ENCODE measurements at regions not wholly inside any gene's neighbourhood (a gene's known extent, or its start where the extent isn't known, plus 50 kb on each side); places are given as distances from the start of the nearest gene placed in this dataset.
"Not testable (repeated sequence)": the region's sequence is repeated elsewhere in the genome, so short reads cannot be mapped to it uniquely, and the experiment has no call there.

DNA sequence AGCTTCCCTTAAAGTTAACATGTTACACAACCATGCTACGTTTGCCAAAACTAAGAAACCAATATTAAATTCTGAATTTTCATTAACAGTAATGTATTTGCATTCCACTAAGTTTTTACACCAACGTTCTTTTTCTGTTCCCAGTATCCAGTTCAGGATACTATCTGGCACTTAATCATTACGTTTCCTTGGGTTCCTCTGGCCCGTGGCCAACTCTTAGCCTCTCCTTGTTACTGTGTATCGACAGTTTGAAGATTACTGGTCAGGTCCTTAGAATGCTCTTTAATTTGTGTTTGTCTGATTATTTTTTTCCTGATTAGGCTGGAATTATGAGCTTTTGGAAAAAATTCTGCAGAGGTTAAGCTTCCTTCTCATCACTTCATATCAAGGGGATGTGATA lies 95.5 kb downstream of the GOLGA8K start:
- not testable (repeated sequence) for H3K27me3 ChIP-seq (ENCODE audit: control insufficient read depth, insufficient read depth, low read length); H3K36me3 ChIP-seq (ENCODE audit: control insufficient read depth, insufficient read depth, low read length); H3K27ac ChIP-seq (ENCODE audit: low read length); DNase-seq (ENCODE audit: low read depth, low spot score); H3K4me3 ChIP-seq (ENCODE audit: low read length); H3K4me1 ChIP-seq (ENCODE audit: control insufficient read depth, insufficient read depth, low read length); H3K9me3 ChIP-seq (ENCODE audit: control insufficient read depth, insufficient read depth, low read length)
- WGBS (ENCODE audit: insufficient coverage, insufficient read length) = no CpG with 5 or more reads among the region's 5 CpGs

DNA sequence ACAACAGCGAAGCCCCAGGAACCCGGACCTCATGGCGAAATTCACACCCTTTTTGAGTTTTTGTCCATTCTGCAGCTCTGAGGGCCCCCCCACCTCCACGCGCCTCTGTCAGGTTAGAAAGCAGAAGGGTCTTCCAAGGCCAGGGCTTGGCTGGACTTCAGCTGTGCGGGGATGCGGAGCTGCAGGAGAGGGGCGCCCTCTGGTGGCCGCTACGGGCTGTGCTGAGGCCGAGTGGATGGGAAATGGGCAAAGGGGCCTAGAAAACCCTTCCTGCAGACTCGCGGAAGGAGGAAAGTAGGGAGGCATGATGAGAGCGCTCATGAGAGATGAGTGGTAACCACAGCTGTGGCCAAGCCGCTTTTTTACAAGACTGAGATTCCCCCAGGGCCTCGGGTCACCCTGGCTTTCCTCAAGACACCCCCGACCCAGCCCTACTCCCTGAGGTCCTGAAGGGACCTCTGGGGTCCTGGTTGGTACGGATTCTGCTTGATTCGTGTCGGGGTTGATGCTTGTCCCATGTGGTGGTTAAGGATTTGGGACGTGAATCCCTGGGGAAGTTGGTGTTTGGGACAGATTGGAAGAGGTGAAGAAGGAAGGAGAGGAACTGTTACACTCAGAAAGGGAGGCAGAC lies 126.8 kb downstream of the GOLGA8K start:
- WGBS (ENCODE audit: insufficient coverage, insufficient read length) = no CpG with 5 or more reads among the region's 21 CpGs
- DNase-seq (ENCODE audit: low read depth, low spot score) = not testable (repeated sequence)

DNA sequence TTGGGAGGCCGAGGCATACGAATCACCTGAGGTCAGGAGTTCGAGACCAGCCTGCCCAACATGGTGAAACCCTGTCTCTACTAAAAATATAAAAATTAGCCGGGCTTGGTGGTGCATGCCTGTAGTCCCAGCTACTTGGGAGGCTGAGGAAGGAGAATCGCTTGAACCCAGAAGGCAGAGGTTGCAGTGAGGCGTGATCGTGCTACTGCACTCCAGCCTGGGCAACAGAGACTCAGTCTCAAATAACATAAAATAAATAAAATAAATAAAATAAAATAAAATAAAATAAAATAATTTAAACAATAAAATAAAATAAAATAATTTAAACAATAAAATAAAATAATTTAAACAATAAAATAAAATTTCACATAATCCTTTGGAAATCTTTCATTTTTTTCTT lies 149.1 kb downstream of the GOLGA8K start:
- not testable (repeated sequence) for H3K36me3 ChIP-seq (ENCODE audit: control insufficient read depth, insufficient read depth, low read length); H3K27ac ChIP-seq (ENCODE audit: low read length); DNase-seq (ENCODE audit: low read depth, low spot score); H3K9me3 ChIP-seq (ENCODE audit: control insufficient read depth, insufficient read depth, low read length); H3K4me1 ChIP-seq (ENCODE audit: control insufficient read depth, insufficient read depth, low read length); H3K4me3 ChIP-seq (ENCODE audit: low read length); H3K27me3 ChIP-seq (ENCODE audit: control insufficient read depth, insufficient read depth, low read length)
- WGBS (ENCODE audit: insufficient coverage, insufficient read length) = no CpG with 5 or more reads among the region's 7 CpGs

More for the DNA sequence above, 126.8 kb downstream of the GOLGA8K start:
- not testable (repeated sequence) for H3K9me3 ChIP-seq (ENCODE audit: control insufficient read depth, insufficient read depth, low read length); H3K27ac ChIP-seq (ENCODE audit: low read length); H3K36me3 ChIP-seq (ENCODE audit: control insufficient read depth, insufficient read depth, low read length); H3K4me1 ChIP-seq (ENCODE audit: control insufficient read depth, insufficient read depth, low read length); H3K27me3 ChIP-seq (ENCODE audit: control insufficient read depth, insufficient read depth, low read length); H3K4me3 ChIP-seq (ENCODE audit: low read length)

DNA sequence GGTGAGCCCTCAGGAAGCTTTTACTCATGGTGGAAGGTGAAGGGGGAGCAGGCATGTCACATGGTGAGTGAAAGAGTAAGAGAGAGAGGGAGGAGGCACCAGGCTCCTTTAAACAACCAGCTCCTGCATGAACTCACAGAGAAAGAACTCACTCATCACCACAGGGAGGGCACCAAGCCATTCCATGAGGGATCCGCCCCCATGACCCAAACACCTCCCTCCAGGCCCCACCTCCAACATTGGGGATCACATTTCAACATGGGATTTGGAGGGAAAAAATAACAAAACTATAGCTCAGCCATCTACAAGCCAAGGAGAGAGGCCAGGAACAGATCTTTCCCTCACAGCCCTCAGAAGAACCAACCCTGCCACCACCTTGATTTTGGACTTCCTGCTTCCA lies 153.9 kb downstream of the GOLGA8K start:
- not testable (repeated sequence) for H3K9me3 ChIP-seq (ENCODE audit: control insufficient read depth, insufficient read depth, low read length); H3K27ac ChIP-seq (ENCODE audit: low read length); DNase-seq (ENCODE audit: low read depth, low spot score); H3K4me3 ChIP-seq (ENCODE audit: low read length); H3K27me3 ChIP-seq (ENCODE audit: control insufficient read depth, insufficient read depth, low read length); H3K4me1 ChIP-seq (ENCODE audit: control insufficient read depth, insufficient read depth, low read length); H3K36me3 ChIP-seq (ENCODE audit: control insufficient read depth, insufficient read depth, low read length)
- WGBS (ENCODE audit: insufficient coverage, insufficient read length) = no CpG with 5 or more reads among the region's 1 CpG

DNA sequence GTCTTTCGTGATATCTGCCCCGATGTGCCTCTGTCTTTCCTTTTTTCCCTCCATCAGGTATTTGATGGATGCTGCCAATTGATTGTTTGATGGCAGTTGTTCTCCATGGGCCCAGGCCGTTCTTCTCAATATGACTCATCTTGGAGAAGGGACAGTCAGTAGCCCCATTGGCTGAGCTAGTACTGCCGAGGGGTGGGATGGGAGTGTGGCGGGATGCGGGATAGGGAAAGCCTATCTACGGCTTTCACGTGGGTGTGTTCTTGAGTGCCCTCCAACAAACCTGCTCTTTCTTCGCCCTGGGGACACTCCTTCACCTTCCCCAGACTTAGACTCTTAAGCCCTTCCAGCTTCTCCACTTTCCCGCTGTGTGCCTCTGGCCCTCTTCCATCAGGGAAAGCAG lies 159.4 kb downstream of the GOLGA8K start:
- not testable (repeated sequence) for H3K9me3 ChIP-seq (ENCODE audit: control insufficient read depth, insufficient read depth, low read length); H3K4me3 ChIP-seq (ENCODE audit: low read length); H3K4me1 ChIP-seq (ENCODE audit: control insufficient read depth, insufficient read depth, low read length); H3K27me3 ChIP-seq (ENCODE audit: control insufficient read depth, insufficient read depth, low read length); H3K36me3 ChIP-seq (ENCODE audit: control insufficient read depth, insufficient read depth, low read length); DNase-seq (ENCODE audit: low read depth, low spot score); H3K27ac ChIP-seq (ENCODE audit: low read length)
- no CpG with 5 or more reads among the region's 10 CpGs for WGBS (ENCODE audit: insufficient coverage, insufficient read length)

DNA sequence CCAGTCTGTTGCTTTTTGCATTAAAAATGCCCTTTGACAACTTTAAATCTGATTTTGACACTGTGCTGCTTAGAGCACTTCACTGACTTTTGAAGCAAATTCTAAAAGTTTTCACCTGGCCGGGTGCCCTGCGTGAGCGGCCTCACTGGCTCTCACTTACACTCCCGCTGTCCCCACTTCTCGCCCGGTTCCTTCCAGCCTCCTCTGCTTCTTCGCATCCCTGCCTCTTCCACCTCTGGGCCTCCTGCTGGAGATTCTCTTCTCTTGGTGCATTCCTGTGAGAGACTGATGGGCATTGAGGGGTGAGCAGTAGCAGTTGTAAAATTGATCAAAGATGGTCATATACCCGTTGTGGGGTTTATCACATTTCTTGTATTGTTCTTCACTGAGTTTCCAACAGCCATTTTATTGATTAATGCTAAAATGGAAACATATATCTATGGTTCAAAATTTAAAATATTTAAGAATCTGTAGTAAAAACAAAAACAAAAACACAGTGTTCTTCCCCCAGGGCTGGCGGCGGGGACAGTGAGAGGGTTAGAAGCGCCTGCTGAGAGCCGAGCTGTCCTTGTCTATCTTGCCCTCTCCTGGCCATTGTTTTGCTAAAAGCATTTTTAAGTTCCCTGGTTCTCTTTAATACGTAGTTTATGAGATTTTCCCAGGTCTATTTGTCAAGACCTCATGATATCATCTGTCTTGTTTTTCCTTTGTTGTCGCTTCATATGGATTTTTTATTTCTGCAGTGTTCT lies 160.1 kb downstream of the GOLGA8K start:
- no CpG with 5 or more reads among the region's 14 CpGs for WGBS (ENCODE audit: insufficient coverage, insufficient read length)
- H3K9me3 ChIP-seq (ENCODE audit: control insufficient read depth, insufficient read depth, low read length) = not testable (repeated sequence)

DNA sequence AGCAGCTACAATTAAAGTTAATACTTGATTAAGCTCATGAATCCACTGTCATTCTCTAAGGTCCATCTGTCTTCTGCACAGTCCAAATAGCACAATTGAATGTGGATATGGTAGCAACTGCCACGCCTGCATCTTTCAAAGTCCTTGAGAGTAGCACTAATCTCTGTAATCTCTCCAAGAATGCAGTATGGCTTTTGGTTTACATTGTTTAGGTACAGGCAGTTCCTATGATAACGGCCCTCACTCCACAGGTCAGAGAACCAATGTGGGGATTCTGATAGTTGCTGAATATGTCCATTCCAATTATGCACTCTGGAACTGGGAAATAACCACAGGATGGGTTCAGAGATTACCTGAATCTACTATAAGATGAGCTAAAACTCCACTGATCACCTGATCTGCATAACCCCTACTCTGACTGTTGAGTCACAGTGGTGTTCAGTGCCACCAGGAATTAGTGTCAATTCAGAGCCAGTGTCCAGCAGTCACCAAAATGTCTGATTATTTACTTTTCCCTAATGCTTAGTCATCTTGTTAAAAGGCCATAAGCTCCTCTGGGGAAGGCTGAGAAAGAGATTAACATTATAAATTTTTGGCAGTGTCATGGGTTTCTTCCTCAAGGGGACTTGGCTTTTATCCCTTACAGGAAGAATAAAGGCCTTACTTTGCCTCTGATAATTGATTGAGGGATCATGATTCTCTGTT lies 175.5 kb downstream of the GOLGA8K start:
- not testable (repeated sequence) for H3K36me3 ChIP-seq (ENCODE audit: control insufficient read depth, insufficient read depth, low read length); H3K9me3 ChIP-seq (ENCODE audit: control insufficient read depth, insufficient read depth, low read length); H3K27me3 ChIP-seq (ENCODE audit: control insufficient read depth, insufficient read depth, low read length); H3K4me1 ChIP-seq (ENCODE audit: control insufficient read depth, insufficient read depth, low read length); H3K4me3 ChIP-seq (ENCODE audit: low read length); H3K27ac ChIP-seq (ENCODE audit: low read length); DNase-seq (ENCODE audit: low read depth, low spot score)
- no CpG with 5 or more reads among the region's 2 CpGs for WGBS (ENCODE audit: insufficient coverage, insufficient read length)

More for the DNA sequence above, 160.1 kb downstream of the GOLGA8K start:
- not testable (repeated sequence) for H3K4me1 ChIP-seq (ENCODE audit: control insufficient read depth, insufficient read depth, low read length); H3K36me3 ChIP-seq (ENCODE audit: control insufficient read depth, insufficient read depth, low read length); H3K27ac ChIP-seq (ENCODE audit: low read length); H3K27me3 ChIP-seq (ENCODE audit: control insufficient read depth, insufficient read depth, low read length); DNase-seq (ENCODE audit: low read depth, low spot score); H3K4me3 ChIP-seq (ENCODE audit: low read length)

DNA sequence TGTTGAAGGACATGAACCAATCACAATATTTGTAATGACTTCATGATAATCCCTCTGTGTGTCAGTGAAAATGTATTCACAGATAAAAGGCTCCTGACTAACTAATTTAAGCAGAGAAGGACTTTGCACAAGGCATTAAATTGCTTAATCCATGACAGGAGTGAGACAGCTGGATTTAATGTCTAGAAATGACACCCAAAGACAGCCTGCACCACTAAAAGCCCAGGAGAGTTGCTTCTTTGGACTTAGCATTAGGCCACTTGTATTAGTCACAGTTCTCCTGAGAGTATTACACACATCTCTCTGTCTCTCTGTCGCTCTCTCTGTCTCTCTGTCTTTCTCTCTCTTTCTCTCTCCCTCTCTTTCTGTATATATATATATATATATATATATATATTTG lies 180.4 kb downstream of the GOLGA8K start:
- no peak overlapping the region for H3K27ac ChIP-seq (ENCODE audit: low read length)
- H3K4me3 ChIP-seq (ENCODE audit: low read length) = no peak overlapping the region
- no peaks in the 10 kb centered on the region for H3K27me3 ChIP-seq (ENCODE audit: control insufficient read depth, insufficient read depth, low read length)
- no CpG with 5 or more reads among the region's 1 CpG for WGBS (ENCODE audit: insufficient coverage, insufficient read length)
- no peaks in the 10 kb centered on the region for H3K36me3 ChIP-seq (ENCODE audit: control insufficient read depth, insufficient read depth, low read length)
- H3K4me1 ChIP-seq (ENCODE audit: control insufficient read depth, insufficient read depth, low read length) = no peaks in the 10 kb centered on the region
- H3K9me3 ChIP-seq (ENCODE audit: control insufficient read depth, insufficient read depth, low read length) = no peaks in the 10 kb centered on the region
- DNase-seq (ENCODE audit: low read depth, low spot score) = no peak
